Body of pancreas (tissue), 4 donors: ENCODE measurements at regions not wholly inside any gene's neighbourhood (a gene's known extent, or its start where the extent isn't known, plus 50 kb on each side); places are given as distances from the start of the nearest gene placed in this dataset.

ENCODE experiments used
- CTCF ChIP-seq, 7 experiments: fragments of 450-650 bp in 4 of 7; fragments of 200-600 bp in 3 of 7; sonication (generic) in 3 of 7; IDR thresholded peaks; one replicate each; pipeline ENCODE4 v1.5.1; 2016 to 2019; ENCODE audit warnings: antibody characterized with exemption in 7 of 7
- POLR2A ChIP-seq, 3 donors: fragments of 450-650 bp; IDR thresholded peaks; one replicate each; pipeline ENCODE4 v1.6.1; 2016; ENCODE audit warnings: antibody characterized with exemption in 3 of 3, mild to moderate bottlenecking in 2 of 3

- no peak for TF ChIP-seq CTCF (IDR thresholded peaks at IDR 0.05)
- TF ChIP-seq POLR2A (IDR thresholded peaks at IDR 0.05), result no peak
Observed at GRCh38 chr16:87076331-87076949, 240.8 kb downstream of the C16orf95 start.
